HG03520 (cell line): ENCODE measurements at regions not wholly inside any gene's neighbourhood (a gene's known extent, or its start where the extent isn't known, plus 50 kb on each side); places are given as distances from the start of the nearest gene placed in this dataset.
"Not testable (repeated sequence)": the region's sequence is repeated elsewhere in the genome, so short reads cannot be mapped to it uniquely, and the experiment has no call there.

Source experiments
- ATAC-seq: cut with Tn5 transposase; IDR thresholded peaks from one replicate; pipeline ENCODE4 v1.9.1; 2021; ENCODE audit warnings: mild to moderate bottlenecking, moderate library complexity; ENCODE audit not compliant: unreplicated experiment

DNA sequence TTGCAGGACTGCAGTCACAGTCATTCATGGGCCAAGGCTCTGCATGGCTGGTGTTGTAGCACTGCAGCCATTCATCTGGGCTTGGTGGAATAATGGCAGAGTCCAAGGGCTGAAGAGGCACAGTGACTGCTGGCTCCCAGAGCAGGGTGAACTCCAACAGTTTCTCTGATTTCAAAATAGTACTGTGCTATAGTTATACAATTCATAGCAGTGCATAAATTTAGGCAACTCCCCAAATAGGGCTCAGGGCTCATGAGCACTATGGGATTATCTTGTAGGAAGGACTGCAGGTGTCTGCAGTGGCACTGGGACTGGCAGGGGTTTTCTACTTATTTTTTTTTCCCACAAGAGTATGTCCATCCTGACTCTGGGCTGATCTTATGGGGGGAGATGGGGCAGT lies 642.5 kb upstream of the SGCD start:
- ATAC-seq, result no peak

DNA sequence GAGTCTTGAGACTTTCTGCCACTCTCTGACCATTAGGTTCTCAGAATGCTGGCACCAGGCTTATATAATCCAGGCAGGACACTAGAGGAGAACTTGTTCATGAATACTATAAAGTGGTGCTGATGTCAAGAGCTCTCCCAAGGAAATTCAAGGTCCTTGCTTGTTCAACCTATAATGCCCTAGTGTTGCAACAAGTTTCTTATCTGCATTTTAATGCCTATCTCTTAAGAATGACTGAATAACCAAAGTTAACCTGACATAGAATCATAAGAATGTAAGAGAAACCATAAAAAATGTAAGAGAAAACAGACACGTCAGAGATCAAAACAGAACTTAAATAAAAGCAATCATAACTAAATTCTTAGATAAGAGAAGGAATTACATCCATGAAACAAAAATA lies 640.8 kb upstream of the SGCD start:
- no peak for ATAC-seq

DNA sequence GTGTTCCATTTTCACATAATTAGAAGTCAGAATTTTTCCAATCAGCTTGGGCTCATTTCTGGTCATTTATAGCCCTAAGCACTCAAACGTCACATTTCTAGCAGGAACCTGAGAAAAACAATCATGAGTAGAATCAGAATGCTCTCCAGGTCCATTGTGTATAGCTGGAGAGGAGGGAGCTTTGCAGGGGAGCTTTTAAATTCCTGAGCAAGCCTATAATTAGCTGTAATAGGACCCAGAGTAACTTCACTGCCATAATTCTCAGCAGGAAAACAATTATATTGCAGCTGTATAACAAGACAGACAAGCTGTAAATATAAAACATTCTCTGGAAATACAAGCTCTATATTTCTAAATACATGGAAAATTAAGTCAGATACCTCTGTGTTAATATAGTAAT lies 637.6 kb upstream of the SGCD start:
- no peak for ATAC-seq

DNA sequence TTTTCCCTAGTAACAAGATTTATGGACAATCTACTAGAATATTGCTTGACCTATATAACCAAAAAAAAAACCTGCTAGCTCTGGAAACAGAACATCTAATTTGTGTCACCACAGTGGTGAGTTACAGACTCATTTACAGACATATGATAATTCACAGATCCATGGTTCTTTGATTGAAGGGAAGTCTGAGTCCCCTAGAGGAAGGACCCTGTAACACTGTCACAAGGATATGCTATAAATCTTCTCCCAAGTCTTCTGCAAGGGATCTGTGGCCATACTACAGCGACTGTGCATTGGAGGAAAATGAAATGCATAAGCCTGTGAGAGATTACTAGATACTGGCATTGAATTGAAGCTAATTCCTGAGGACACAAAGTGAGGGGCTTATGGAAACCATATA lies 630.6 kb upstream of the SGCD start:
- no peak for ATAC-seq

DNA sequence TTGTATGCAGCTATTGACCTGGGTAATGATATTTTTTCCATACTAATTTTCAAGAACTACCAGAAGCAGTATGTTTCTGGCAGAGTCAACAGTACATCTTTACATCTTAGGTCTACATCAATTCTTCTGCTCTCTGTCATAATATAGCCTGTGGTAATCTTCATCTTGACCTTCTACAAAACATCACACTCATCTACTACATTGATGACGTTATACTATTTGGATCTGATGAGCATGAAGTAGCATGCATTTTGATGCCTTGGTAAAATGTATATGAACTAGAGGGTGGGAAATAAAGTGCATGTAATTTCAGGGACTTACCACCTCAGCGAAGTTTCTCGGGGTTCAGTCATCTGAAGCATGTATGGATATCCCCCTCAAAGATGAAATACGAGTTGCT lies 629.7 kb upstream of the SGCD start:
- no peak for ATAC-seq

DNA sequence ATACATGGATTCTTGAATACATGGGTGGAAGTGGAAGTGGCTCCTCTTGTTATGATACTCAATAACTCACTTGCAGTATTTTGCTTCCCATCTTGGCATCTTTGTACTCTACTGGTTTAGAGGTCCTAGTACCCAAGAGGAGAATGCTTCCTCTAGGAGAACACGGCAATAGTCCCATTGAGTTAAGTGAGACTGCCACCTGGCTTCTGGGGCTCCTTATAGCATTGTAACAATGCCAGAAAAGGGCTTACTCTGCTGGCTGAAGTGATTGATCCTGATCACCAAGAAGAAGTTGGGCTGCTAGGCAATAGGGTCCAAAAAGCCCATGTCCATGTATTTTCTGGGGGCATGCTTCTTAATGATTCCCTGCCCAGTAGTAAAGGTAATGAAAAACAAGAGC lies 627.6 kb upstream of the SGCD start:
- ATAC-seq, result no peak

DNA sequence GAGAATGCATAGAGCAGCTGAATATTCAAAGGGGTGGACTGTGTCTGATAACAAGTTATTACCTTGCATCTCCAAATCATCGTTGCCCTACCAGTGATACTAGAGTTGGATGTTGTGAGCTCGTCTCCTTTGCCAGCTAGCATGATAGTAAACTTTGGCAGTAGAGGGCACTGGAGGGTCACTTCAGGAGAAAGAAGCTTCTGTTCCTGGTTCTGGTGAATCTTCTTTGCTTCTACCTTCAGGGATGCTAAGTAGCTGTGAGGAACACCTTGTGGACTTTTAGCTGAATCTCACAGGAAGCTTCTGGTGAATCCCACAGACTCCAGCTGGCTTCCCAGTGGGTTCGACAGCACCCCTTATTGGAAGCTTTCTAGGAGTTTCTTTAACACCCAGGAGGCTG lies 626.6 kb upstream of the SGCD start:
- ATAC-seq, result no peak

DNA sequence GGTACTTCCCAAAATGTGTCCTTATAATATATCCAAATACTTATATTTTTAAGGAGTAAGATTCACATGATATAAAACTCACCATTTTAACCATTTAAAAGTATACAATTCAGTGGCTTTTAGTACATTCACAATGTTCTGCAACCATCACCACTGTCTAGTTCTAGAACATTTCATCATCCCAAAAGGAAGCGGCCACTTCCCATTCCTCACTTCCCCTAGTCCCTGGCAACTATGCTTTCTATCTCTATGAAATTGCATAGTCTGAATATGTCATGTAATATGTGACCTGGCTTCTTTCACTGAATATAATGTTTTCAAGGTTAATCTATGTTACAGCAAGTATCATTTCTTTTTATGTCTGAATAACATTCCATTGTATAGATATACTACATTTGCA lies 615.1 kb upstream of the SGCD start:
- no peak for ATAC-seq

DNA sequence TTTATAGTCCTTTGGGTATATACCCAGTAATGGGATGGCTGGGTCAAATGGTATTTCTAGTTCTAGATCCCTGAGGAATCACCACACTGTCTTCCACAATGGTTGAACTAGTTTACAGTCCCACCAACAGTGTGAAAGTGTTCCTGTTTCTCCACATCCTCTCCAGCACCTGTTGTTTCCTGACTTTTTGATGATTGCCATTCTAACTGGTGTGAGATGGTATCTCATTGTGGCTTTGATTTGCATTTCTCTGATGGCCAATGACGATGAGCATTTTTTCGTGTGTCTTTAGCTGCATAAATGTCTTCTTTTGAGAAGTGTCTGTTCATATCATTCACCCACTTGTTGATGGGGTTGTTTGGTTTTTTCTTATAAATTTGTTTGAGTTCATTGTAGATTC lies 612.5 kb upstream of the SGCD start:
- not testable (repeated sequence) for ATAC-seq

DNA sequence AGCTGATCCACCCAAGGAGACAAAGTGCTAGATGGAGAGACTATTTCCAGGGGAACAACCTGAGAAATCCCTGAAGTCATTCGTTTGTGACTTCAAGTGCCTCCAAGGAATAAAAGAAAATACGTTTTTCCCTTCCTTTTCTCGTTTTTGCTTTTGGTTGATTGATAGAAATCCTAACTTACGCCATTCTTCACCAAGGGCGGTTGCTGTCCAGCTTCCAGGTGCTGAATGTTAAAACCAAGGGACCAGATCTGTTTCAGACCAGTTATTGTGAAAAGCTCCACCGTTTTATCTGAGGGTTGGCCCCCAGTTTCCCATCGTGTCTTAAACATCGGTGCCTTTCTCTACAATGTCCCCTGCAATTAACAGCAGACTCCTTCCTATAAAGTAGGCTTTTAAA lies 600.7 kb upstream of the SGCD start:
- no peak for ATAC-seq

DNA sequence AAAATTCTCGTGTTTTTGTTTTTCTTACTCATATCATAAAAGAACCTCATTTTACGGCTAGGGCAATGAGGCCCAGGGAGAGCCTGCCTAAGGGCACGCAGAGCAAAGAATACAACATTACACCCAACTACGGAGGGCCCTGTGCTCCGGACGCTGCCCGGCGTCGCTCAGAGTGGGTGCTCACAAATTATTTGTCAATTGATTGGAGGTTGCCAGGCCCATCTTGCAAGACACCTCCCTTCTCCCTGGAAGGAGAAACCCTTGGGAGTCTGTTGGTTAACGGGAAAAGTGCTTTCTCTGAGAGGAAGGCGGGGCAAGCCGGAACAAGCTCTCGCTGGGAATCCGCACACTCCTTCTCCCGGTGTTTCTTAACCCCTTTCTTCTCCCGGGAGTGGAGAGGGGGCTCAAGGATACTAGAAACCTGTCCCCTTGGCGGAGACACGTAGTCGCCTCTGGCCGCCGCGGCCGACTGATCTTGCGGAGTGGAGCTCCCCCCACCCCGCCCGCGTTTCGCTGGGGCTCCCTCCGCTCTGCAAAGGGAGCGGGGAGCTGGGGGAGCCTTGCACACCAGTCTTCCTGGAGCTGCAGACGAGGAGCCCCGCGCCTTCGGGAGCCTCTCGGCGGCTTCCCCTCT lies 599.3 kb upstream of the SGCD start:
- ATAC-seq, result no peak

DNA sequence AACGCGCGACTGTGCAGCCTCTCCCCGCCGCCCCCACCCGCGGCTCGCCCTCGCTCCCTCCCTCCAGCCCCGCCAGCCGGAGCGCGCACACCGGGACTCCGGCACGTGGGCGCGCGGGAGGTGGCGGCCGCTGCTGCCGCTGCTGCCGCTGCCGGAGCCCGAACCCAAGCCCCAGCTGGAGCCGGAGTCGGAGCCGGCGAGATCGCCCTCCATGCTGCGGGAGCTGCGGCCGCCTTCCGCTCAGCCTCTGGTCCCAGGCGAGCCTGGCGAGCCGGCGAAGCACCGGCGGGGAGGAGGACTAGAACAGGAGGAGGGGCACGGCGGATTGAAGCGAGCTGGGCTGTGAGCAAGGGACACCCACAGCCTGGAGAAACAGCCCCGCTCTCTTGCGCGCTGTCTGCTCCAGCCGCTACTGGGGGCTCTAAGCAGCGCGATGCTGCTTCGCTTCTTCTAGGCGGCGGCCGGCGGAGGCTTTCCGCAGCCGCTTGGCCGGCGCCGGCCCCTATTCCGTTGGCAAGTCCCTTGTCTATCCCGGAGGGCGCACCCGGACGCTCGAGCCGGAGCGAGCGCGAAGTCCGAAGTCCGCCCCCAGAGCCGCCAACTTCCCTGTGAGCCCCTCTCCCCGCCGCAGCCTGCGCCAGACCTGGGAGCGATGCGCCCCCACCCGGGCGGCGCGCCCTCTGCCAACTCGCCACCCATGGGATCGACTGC lies 598.7 kb upstream of the SGCD start:
- ATAC-seq, result no peak

DNA sequence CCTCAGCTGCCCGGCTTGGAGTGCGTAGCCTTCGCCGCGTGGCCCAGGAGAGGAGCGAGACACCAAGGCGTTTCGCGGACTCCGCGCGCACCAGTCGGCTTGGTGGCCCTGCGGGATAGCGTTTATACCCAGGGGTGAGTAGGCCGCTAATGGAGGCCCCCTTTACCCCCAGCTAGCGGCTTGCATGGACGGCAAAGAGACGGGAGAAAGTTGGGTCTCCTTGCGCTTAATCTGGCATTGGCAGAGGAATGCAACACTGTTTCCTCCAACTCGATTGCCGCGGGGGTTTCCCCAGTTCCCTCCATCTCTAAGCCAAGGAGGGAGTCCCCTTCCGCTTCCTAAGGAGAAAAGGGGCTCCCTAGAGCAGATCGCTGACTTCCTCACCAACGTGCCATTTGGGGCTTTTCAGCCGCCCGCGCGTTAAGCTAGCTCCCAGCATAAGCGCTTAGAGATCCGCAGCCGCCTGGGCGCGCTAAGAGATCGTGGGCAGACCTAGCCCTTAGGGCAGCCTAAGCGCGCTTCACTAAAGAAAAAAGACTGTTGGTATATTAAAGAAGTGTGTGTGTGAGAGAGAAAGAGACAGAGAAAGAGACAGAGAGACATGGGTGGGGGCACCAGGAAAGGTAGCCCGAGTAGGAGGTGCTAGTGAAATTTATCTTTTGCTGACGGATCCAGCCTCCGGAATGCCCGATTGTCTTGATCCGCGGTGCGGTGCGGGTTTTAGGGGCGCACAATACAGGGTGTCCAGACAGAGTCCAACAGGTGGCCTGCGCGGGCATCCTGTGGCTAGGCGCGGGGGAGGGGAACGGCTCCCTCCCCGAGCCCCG lies 597.9 kb upstream of the SGCD start:
- ATAC-seq, result no peak

DNA sequence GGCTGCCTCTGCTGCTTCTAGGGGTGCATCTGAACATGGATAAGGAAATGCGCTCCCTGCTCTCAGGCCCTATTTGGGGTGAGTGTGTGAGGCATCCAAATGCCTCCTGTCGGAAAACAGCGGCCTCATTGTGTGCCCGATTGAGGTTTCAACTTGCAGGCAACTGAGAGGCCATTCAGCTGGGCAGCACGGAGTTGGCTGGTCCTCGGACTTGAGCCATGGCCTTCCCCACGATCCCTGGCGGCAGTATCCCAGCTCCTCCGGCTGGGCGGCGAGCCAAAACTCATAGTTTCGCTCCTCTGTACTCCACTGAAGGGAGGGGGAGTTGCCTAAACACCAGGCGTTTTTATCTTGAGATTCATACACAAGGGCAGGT lies 597.3 kb upstream of the SGCD start:
- no peak for ATAC-seq

DNA sequence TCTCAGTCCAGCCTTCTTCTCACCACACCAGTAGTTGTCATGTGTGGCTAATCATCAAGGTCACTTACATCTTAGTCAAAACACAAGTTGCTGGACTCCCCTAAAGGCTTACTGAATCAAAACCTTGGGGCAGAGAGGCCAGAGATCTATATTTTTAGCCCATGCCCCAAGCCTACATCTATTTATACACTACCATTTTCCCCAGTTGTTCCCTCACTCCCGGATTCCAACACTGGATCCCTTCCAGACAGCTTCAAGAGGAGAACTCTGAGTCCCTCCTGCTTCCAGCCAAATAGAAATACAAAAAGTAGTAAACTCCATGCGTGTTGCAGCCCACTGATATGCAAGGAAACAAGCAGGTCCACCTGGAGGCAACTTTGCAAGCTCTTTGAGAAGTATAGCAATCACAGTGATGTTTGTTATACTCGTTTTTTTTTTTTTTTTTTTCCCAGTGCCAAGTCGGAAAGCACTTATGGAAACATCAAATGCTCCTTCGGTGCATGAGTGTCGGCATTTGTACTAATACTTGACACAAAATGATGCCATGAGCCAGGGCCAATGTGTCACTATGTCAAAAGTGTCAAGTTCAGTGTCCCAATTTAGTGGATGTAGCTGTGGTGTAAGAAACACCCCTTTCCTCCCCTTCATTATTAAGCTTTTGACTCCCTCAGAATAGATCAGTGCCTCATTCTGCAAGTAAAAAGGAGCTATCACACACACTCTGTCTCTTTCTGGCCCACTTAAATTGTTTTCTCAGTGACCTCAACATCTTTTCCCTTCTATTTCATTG lies 594.2 kb upstream of the SGCD start:
- no peak for ATAC-seq

DNA sequence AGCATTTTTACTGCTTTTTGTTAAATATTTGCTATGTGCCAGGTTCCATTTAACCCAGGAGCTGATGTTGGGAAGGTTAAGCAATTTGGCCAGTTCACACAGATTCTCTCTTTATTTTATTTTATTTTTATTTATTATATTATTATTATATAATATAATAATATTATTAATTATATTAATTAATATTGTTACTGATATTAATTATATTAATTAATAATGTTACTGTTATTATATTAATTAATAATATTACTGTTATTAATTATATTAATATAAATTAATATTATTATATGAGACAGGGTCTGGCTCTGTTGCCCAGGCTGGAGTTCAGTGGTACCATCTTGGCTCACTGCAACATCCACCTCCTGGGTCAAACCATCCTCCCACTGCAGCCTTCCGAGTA lies 593.0 kb upstream of the SGCD start:
- no peak for ATAC-seq

DNA sequence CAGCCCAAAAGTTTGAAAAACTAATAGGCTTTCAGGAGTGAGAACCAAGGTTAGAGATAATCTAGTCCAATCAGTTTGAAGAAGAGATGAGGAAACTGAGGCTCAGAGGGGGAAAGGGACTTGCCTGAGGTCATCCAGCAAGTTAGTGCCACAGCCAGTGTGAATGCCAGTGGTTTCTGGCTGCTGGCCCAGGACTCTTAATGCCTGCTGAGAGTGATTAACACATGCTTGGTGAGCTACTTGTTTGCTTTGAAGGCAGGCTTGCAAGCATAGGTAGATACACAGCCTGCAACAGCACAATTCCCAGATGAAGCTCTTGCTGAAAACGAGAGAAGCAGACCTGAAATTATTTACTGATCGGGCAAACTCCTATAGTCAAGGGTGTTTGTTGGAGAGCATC lies 591.6 kb upstream of the SGCD start:
- ATAC-seq, result no peak

DNA sequence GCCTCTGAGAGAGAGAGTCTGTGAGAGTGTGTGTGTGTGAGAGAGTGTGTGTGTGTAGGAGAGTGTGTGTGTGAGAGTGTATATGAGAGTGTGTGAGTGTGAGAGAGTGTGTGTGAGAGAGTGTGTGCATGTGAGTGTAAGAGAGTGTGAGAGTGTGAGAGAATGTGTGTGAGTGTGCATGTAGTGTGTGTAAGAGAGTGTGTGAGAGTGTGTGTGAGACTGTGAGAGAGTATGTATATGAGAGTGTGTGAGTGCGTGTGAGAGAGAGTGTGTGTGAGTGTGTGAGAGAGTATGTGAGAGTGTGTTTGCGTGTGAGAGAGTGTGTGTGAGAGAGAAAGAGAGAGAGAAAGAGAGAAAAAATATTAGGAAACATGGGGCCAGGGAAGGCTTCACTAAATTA lies 588.3 kb upstream of the SGCD start:
- ATAC-seq, result no peak

DNA sequence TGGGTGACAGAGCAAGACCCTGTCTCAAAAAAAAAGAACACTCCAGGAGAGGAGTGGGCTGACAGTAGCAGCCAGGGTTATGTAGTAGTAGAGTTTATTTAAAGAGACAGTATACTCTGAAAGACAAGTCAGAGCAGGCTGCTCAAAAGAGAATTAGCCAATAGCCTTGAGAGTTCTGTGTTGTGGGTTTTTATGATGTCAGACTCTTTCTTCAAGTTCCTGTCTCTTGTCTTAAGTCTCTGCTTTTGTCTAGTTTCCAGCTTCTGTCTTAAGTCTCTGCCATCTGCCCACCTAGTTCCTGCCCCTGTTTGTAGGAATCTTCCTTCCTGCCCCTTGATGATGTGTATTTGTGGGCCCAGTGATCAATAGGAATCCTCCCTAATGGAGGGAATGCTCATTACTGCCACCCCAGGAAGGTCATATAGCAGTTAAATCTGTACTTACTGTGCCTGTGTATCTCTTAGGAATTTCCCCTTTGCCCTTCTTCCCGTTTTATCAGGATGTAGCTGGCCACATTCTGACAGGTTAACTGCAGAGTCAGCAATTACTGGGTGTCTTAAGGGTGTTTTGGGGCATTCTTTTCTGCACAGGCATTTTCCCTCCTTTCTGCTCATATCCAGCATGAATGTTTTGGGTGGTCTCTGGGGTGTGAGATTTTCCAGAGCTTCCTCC lies 580.5 kb upstream of the SGCD start:
- no peak for ATAC-seq

DNA sequence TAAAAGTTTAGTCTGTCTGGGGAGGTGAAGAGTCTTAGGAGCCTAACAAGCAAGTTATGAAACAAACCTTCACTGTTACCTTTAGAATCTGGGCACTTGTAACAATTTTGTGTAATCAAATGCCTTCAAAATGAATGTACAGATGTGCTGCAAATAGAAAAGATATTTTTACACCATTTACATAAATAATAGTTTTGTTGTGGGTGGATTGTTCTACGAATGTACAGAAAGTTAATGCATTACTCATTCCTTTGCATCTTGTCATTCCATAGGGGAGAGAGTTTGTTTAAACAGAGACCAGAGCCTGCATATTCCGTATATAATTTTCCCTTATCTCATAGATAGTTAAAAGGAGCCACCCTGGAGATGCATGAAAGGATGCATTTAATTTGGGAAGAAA lies 576.9 kb upstream of the SGCD start:
- ATAC-seq, result no peak

DNA sequence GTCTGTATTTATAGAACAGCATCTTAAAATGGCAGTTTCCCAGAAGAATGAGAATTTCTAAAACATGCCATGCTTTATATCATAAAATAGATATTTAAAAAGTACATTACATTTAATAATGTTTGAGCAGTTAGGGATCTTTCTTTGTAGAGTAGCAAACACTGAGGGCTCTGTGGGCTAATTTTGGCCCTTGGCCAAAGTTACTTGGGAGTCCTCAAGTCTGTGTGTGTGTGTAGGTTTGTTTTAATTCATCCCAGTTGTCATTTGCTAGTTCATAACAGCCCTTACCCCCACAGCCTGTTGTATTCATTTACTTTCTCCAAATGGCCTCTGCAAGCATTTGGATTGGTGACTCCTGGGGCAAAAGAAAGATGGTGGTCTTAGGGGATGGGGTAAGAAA lies 576.4 kb upstream of the SGCD start:
- ATAC-seq, result no peak
